ENCODE measurements at regions not wholly inside any gene's neighbourhood (a gene's known extent, or its start where the extent isn't known, plus 50 kb on each side); places are given as distances from the start of the nearest gene placed in this dataset.
A peak's percentile ranks its signal among the peaks of the same experiment; 100 is the strongest.

DNA sequence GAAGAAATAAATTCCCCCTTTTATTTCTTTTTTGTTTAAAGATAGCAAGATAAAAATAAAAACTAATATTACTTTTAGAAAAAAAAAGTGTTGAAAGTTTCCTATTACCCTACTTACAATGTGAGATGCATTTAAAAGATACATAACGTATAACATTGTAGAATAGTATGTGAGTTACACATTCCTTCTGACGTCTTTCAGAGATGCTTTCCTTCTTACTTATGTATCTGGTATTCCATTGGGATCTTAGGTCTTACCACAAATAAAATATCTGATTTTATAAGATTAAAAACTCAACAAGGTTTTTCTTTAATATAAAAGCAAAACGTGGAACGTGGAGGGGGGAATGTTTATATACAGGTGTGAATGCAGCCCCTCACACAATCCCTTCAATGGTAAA, 147.2 kb upstream of the ETS2 start:
- Histone ChIP-seq H3K27ac (ENCODE audit: low read depth, low read length) (no peak overlapping the region), H3K4me1 (ENCODE audit: insufficient read depth, low read length) (no peaks in the 10 kb centered on the region), H3K36me3 (ENCODE audit: insufficient read depth, low read length) (no peaks in the 10 kb centered on the region), H3K27me3 (ENCODE audit: insufficient read depth, low read length) (no peaks in the 10 kb centered on the region), H3K9me3 (ENCODE audit: control insufficient read depth in 1 of 2, low read length in 2 of 2) (no peaks in the 10 kb centered on the region), H3K4me3 (ENCODE audit: low read length in 2 of 2) (no peak overlapping the region)
- peaks cover 7 to 14% (median 8%) of the 10 kb centered on the region in 4 donors for H3K4me1 Mint-ChIP-seq
- POLR2A ChIA-PET (ENCODE audit: partially characterized antibody) = no interaction called here
- peaks cover 39 to 42% of the 10 kb centered on the region in 2 donors for H3K27me3 Mint-ChIP-seq
- intact Hi-C loops (cut with micrococcal nuclease) = no loop called here
- no peak overlapping the region for H3K4me3 Mint-ChIP-seq
- CTCF ChIA-PET (ENCODE audit: partially characterized antibody) = no interaction called here
- no peak overlapping the region for H3K27ac Mint-ChIP-seq
- no peak for DNase-seq
- H3K36me3 Mint-ChIP-seq = no peaks in the 10 kb centered on the region
- H3K9me3 Mint-ChIP-seq = no peaks in the 10 kb centered on the region

DNA sequence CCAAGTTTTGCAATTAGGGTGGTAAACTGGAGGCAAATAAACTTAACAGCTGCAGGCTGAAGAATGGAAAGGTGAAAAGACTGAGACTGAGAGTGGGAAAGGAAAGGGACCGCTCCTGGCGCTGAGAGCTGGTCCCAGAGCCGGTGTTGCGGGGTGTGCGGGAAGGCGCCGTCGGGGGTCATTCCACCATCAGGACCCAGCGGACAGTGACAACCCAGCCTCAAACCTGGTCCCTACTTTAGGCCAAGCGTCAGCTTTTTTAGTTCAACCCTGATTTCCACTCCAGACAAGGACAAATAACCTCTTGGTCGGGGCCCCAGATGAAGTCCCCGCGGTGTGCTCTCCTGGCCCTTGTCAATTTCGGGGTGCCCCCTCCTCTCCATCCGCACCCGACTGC, 145.8 kb upstream of the ETS2 start:
- Mint-ChIP-seq H3K27ac (peak overlapping the region in 1 of 7 donors; percentile 66), H3K4me3 (peak overlapping the region; percentile 23 to 84 (median 64)), H3K36me3 (no peaks in the 10 kb centered on the region), H3K9me3 (no peaks in the 10 kb centered on the region), H3K27me3 (peaks cover 42 to 44% of the 10 kb centered on the region in 2 donors), H3K4me1 (peaks cover 7 to 14% (median 8%) of the 10 kb centered on the region in 4 donors)
- Histone ChIP-seq H3K4me3 (ENCODE audit: low read length in 2 of 2) (no peak overlapping the region), H3K4me1 (ENCODE audit: insufficient read depth, low read length) (no peaks in the 10 kb centered on the region), H3K36me3 (ENCODE audit: insufficient read depth, low read length) (no peaks in the 10 kb centered on the region), H3K27ac (ENCODE audit: low read depth, low read length) (no peak overlapping the region), H3K9me3 (ENCODE audit: control insufficient read depth in 1 of 2, low read length in 2 of 2) (no peaks in the 10 kb centered on the region), H3K27me3 (ENCODE audit: insufficient read depth, low read length) (no peaks in the 10 kb centered on the region)
- intact Hi-C loops (cut with micrococcal nuclease) = no loop called here
- DNase-seq = no peak
- ChIA-PET POLR2A (ENCODE audit: partially characterized antibody) (no interaction called here), CTCF (ENCODE audit: partially characterized antibody) (no interaction called here)

DNA sequence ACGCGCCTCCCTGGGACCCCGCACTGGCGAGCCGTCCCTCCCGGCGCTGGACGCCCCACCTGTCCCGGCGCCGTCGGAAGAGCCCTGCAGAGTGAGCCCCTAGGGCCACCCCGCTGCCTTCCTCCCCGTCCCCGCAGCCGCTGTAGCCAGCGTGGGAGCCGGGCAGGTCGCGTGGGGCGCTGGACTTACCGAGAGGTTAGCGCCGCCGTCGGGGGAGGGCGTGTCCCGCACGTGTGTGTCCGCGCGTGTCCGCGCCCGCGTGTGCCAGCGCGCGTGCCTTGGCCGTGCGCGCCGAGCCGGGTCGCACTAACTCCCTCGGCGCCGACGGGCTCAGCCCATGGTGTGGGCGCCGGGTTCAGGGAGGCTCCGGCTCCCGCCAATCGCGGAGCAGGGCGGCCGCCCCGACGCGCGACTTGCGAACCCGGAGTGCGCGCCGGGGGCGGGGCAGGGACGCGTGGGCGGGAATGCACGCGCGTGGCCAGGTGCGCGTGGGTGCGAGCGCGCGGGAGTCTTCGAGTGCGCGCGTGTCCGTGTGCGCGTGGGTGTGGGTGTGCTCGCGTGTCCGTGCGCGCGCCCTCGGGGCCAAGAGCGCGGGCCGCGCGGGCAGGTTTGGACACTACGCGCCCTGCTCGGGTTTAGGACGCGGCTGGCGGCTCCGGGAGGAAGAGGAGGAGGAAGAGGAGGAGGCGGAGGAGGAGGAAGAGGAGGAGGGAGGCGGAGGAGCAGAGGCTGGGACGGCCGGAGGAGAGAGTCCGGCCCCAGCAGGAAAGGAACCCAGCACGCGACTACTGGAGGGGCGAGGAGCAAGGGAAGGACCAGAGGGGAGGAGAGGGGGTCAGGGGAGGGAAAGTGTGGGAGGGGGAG, 145.2 kb upstream of the ETS2 start:
- ChIA-PET POLR2A (ENCODE audit: partially characterized antibody) (no interaction called here), CTCF (ENCODE audit: partially characterized antibody) (no interaction called here)

DNA sequence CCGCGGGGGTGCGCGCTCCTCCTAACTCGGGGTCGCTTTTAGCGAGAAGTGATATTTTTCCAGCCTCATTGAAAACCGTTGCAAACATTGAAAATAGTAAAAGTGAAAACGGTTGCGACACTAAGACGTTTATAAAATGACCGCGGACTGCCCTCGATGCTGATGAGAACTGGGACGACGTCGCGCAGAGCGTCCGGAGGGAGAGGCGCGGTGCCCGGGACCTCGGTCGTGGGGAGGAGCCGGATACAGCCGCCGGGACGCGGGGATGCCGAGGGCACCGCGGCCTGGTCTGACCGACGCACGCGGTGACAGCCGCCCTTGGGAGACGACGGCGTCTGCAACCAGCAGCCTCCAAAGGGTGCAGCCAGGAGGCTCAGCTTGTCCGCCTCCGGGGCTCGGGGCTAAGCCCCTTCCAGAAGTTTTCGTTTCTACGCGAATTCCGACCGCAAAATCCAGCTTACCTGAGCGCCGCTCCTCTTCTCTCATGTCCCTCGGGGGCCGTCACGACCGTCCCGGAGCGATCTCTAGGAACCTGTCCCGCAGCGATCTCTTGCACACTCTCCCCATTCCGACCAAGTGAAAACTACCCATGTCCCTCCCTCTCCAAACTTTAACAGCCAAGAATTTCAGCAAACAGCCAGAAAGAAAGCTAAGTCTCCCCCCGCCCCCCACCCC, 144.4 kb upstream of the ETS2 start:
- Histone ChIP-seq H3K27me3 (ENCODE audit: insufficient read depth, low read length) (no peaks in the 10 kb centered on the region), H3K27ac (ENCODE audit: low read depth, low read length) (no peak overlapping the region), H3K36me3 (ENCODE audit: insufficient read depth, low read length) (no peaks in the 10 kb centered on the region), H3K9me3 (ENCODE audit: control insufficient read depth in 1 of 2, low read length in 2 of 2) (no peaks in the 10 kb centered on the region), H3K4me1 (ENCODE audit: insufficient read depth, low read length) (no peaks in the 10 kb centered on the region), H3K4me3 (ENCODE audit: low read length in 2 of 2) (no peak overlapping the region)
- no peaks in the 10 kb centered on the region for H3K9me3 Mint-ChIP-seq
- H3K27me3 Mint-ChIP-seq = peaks cover 40 to 48% of the 10 kb centered on the region in 2 donors
- peak overlapping the region in 1 of 7 donors; percentile 52 for H3K27ac Mint-ChIP-seq
- DNase-seq = no peak
- intact Hi-C loops (cut with micrococcal nuclease) = no loop called here
- POLR2A ChIA-PET (ENCODE audit: partially characterized antibody) = no interaction called here
- peak overlapping the region; percentile 48 to 82 (median 72) for H3K4me3 Mint-ChIP-seq
- H3K36me3 Mint-ChIP-seq = no peaks in the 10 kb centered on the region
- CTCF ChIA-PET (ENCODE audit: partially characterized antibody) = no interaction called here
- H3K4me1 Mint-ChIP-seq = peaks cover 7 to 14% (median 8%) of the 10 kb centered on the region in 4 donors

More for the DNA sequence above, 145.2 kb upstream of the ETS2 start:
- peak overlapping the region; percentile 25 to 75 (median 49) for H3K4me3 Mint-ChIP-seq
- H3K27ac ChIP-seq (ENCODE audit: low read depth, low read length) = no peak overlapping the region
- H3K36me3 Mint-ChIP-seq = no peaks in the 10 kb centered on the region
- DNase-seq = no peak
- no peak overlapping the region for H3K4me3 ChIP-seq (ENCODE audit: low read length in 2 of 2)
- H3K9me3 Mint-ChIP-seq = no peaks in the 10 kb centered on the region
- H3K9me3 ChIP-seq (ENCODE audit: control insufficient read depth in 1 of 2, low read length in 2 of 2) = no peaks in the 10 kb centered on the region
- peaks cover 7 to 14% (median 8%) of the 10 kb centered on the region in 4 donors for H3K4me1 Mint-ChIP-seq
- H3K27me3 Mint-ChIP-seq = peaks cover 38 to 46% of the 10 kb centered on the region in 2 donors
- intact Hi-C loops (cut with micrococcal nuclease) = no loop called here
- H3K36me3 ChIP-seq (ENCODE audit: insufficient read depth, low read length) = no peaks in the 10 kb centered on the region
- H3K27me3 ChIP-seq (ENCODE audit: insufficient read depth, low read length) = no peaks in the 10 kb centered on the region
- H3K27ac Mint-ChIP-seq = no peak overlapping the region
- H3K4me1 ChIP-seq (ENCODE audit: insufficient read depth, low read length) = no peaks in the 10 kb centered on the region

DNA sequence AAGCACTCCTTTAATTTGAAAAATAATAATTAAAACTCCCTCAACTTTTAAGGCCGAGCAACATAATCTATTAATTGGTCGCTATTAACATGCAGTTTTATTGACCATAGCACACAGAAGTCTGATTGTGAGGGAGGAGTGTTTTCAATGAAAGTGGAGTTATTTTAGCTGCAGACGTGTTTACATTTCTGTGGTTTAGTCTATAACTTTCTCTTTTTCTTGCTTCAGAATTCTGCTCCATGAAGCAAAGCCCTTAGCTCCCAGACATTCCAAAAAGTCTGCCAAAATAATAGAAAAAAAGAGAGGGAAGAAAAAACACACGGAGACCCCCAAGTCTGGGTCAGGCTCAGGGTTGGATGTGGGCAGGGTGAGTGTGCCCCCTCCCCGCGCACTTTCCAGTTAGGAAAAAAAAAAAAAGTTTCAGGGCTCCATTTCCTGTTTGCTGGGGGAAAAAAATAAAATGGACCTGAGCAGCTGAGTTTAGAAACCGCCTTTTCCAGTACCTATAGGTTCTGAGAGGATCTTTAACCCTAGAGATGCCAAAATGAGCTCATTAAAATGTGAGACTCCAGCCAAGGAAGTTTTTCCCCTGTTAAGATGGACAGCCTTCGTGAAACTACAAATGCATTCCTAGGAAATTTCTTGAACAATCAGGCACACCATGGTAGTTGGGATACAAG, 143.7 kb upstream of the ETS2 start:
- intact Hi-C loops (cut with micrococcal nuclease) = no loop called here
- ChIA-PET POLR2A (ENCODE audit: partially characterized antibody) (no interaction called here), CTCF (ENCODE audit: partially characterized antibody) (no interaction called here)
- no peak for DNase-seq
- Mint-ChIP-seq H3K27ac (peak overlapping the region in 1 of 7 donors; percentile 52), H3K27me3 (peaks cover 42 to 46% of the 10 kb centered on the region in 2 donors), H3K4me3 (peak overlapping the region in 7 of 8 donors; percentile 38 to 82 (median 73)), H3K4me1 (peaks cover 7 to 14% (median 8%) of the 10 kb centered on the region in 4 donors), H3K9me3 (peaks cover 0 to under 1% (median 0%) of the 10 kb centered on the region in 8 donors), H3K36me3 (no peaks in the 10 kb centered on the region)
- no peak overlapping the region for H3K27ac ChIP-seq (ENCODE audit: low read depth, low read length)
- H3K4me3 ChIP-seq (ENCODE audit: low read length in 2 of 2) = no peak overlapping the region
- H3K9me3 ChIP-seq (ENCODE audit: control insufficient read depth in 1 of 2, low read length in 2 of 2) = no peaks in the 10 kb centered on the region
- no peaks in the 10 kb centered on the region for H3K36me3 ChIP-seq (ENCODE audit: insufficient read depth, low read length)
- no peaks in the 10 kb centered on the region for H3K4me1 ChIP-seq (ENCODE audit: insufficient read depth, low read length)
- H3K27me3 ChIP-seq (ENCODE audit: insufficient read depth, low read length) = no peaks in the 10 kb centered on the region

DNA sequence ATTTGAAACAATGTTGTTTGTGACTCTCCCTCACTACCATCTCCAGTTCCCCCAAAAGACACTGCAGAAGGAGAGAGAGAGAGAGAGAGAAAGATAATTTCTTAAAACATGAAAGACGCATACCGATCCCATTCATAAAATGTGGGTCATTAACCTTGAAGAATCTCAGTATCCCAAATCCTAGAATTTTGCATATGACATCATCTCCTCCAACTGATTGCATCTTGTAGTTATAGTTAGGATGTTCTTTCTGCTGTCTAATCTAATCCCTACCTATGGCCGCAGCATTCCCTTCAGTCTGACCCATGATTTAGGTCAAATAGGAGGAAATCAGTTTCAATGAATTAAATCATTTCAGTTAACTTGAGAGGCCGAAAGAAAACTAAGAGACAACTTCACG, 142.4 kb upstream of the ETS2 start:
- Mint-ChIP-seq H3K4me1 (peaks cover 7 to 14% (median 8%) of the 10 kb centered on the region in 4 donors), H3K36me3 (no peaks in the 10 kb centered on the region), H3K4me3 (no peak overlapping the region), H3K27ac (no peak overlapping the region), H3K27me3 (peaks cover 40% of the 10 kb centered on the region in 2 donors), H3K9me3 (peaks cover 0 to 2% (median 0%) of the 10 kb centered on the region in 8 donors)
- Histone ChIP-seq H3K4me3 (ENCODE audit: low read length in 2 of 2) (no peak overlapping the region), H3K27me3 (ENCODE audit: insufficient read depth, low read length) (no peaks in the 10 kb centered on the region), H3K9me3 (ENCODE audit: control insufficient read depth in 1 of 2, low read length in 2 of 2) (no peaks in the 10 kb centered on the region), H3K27ac (ENCODE audit: low read depth, low read length) (no peak overlapping the region), H3K36me3 (ENCODE audit: insufficient read depth, low read length) (no peaks in the 10 kb centered on the region), H3K4me1 (ENCODE audit: insufficient read depth, low read length) (no peaks in the 10 kb centered on the region)
- ChIA-PET POLR2A (ENCODE audit: partially characterized antibody) (no interaction called here), CTCF (ENCODE audit: partially characterized antibody) (no interaction called here)
- no peak for DNase-seq
- intact Hi-C loops (cut with micrococcal nuclease) = no loop called here

DNA sequence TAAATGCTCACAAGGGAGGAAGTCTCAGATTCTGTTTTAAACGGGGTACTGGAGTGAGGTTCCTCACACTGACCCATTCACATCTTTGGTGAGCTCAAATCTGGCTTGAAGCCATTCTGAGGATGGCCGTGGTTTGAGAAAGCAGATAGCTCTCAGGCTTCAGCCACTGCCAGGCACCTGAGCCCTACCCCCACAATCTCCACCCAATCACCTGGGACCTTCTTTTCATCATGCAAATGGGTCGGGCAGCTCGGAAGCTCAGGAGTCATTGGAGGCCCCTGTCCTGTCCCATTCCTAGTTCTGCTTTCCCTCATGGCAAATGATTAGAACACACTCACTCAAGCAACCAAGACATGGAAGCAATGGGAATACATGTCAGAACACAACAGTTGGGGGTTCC, 141.4 kb upstream of the ETS2 start:
- intact Hi-C loops (cut with micrococcal nuclease) = no loop called here
- H3K4me1 Mint-ChIP-seq = peaks cover 6 to 14% (median 8%) of the 10 kb centered on the region in 4 donors
- Histone ChIP-seq H3K36me3 (ENCODE audit: insufficient read depth, low read length) (no peaks in the 10 kb centered on the region), H3K9me3 (ENCODE audit: control insufficient read depth in 1 of 2, low read length in 2 of 2) (no peaks in the 10 kb centered on the region), H3K27ac (ENCODE audit: low read depth, low read length) (no peak overlapping the region), H3K4me1 (ENCODE audit: insufficient read depth, low read length) (no peaks in the 10 kb centered on the region), H3K4me3 (ENCODE audit: low read length in 2 of 2) (no peak overlapping the region), H3K27me3 (ENCODE audit: insufficient read depth, low read length) (no peaks in the 10 kb centered on the region)
- no peak overlapping the region for H3K4me3 Mint-ChIP-seq
- ChIA-PET POLR2A (ENCODE audit: partially characterized antibody) (no interaction called here), CTCF (ENCODE audit: partially characterized antibody) (no interaction called here)
- no peak for DNase-seq
- peaks cover 0 to 2% (median 0%) of the 10 kb centered on the region in 8 donors for H3K9me3 Mint-ChIP-seq
- no peaks in the 10 kb centered on the region for H3K36me3 Mint-ChIP-seq
- peaks cover 37 to 38% of the 10 kb centered on the region in 2 donors for H3K27me3 Mint-ChIP-seq
- no peak overlapping the region for H3K27ac Mint-ChIP-seq
